Vagina (tissue), 2 donors: ENCODE measurements at regions not wholly inside any gene's neighbourhood (a gene's known extent, or its start where the extent isn't known, plus 50 kb on each side); places are given as distances from the start of the nearest gene placed in this dataset.

Experiments used
- POLR2A ChIP-seq, 2 donors: fragments of 450-650 bp; IDR thresholded peaks; one replicate each; pipeline ENCODE4 v1.6.1; 2017; ENCODE audit warnings: antibody characterized with exemption in 2 of 2, mild to moderate bottlenecking in 2 of 2, moderate library complexity in 2 of 2
- TF ChIP-seq, protein P1 (sequence below), 3 experiments: fragments of 450-650 bp in 2 of 3; fragments of 200-600 bp in 1 of 3; sonication (generic) in 1 of 3; IDR thresholded peaks; one replicate each; pipeline ENCODE4 v1.5.1; 2017 to 2019; ENCODE audit warnings: antibody characterized with exemption in 3 of 3, mild to moderate bottlenecking in 2 of 3, moderate library complexity in 2 of 3

DNA sequence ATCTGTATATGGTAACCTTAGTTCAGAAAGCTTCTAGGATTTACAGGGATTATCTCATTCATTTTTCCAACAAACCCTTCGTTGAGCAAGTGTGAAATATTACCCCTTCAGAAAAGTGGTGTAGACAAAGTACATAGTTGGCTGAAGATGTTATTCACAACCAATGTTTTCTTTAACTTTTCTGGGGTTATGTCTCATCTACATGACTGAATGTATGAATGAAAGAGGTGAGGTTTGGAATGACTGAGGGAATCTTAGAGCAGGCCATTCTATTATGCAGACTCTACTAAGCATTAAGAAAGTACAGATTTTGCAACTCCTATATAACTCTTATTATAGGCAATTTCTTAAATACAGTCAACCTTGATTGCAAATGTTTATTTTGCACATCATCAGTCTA, 167.2 kb downstream of the NDFIP2 start:
- TF ChIP-seq, protein P1, sequence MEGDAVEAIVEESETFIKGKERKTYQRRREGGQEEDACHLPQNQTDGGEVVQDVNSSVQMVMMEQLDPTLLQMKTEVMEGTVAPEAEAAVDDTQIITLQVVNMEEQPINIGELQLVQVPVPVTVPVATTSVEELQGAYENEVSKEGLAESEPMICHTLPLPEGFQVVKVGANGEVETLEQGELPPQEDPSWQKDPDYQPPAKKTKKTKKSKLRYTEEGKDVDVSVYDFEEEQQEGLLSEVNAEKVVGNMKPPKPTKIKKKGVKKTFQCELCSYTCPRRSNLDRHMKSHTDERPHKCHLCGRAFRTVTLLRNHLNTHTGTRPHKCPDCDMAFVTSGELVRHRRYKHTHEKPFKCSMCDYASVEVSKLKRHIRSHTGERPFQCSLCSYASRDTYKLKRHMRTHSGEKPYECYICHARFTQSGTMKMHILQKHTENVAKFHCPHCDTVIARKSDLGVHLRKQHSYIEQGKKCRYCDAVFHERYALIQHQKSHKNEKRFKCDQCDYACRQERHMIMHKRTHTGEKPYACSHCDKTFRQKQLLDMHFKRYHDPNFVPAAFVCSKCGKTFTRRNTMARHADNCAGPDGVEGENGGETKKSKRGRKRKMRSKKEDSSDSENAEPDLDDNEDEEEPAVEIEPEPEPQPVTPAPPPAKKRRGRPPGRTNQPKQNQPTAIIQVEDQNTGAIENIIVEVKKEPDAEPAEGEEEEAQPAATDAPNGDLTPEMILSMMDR (IDR thresholded peaks at IDR 0.05): no peak
- TF ChIP-seq POLR2A (IDR thresholded peaks at IDR 0.05): no peak
